ENCODE measurements at regions not wholly inside any gene's neighbourhood (a gene's known extent, or its start where the extent isn't known, plus 50 kb on each side); places are given as distances from the start of the nearest gene placed in this dataset.

GRCh38 chr20:22836877-22837276, 198.2 kb upstream of the SSTR4 start:
- H3K4me3 ChIP-seq (ENCODE audit: low read depth, low read length) = no peak overlapping the region

GRCh38 chr20:22838001-22838400, 197.1 kb upstream of the SSTR4 start:
- H3K4me3 ChIP-seq (ENCODE audit: low read depth, low read length) = no peak overlapping the region
- no peaks in the 10 kb centered on the region for H3K9me3 ChIP-seq (ENCODE audit: severe bottlenecking)
- peaks cover 70% of the 10 kb centered on the region for H3K27me3 ChIP-seq (ENCODE audit: insufficient read depth, low read depth, severe bottlenecking)
- no peak for TF ChIP-seq CTCF (IDR thresholded peaks at IDR 0.05; ENCODE audit: low read depth, low read length)
- no peaks in the 10 kb centered on the region for H3K36me3 ChIP-seq
- no peak for DNase-seq
- no peak overlapping the region for H3K27ac ChIP-seq

More at GRCh38 chr20:22836877-22837276, 198.2 kb upstream of the SSTR4 start:
- Histone ChIP-seq H3K36me3 (no peaks in the 10 kb centered on the region), H3K27me3 (ENCODE audit: insufficient read depth, low read depth, severe bottlenecking) (peaks cover 66% of the 10 kb centered on the region), H3K27ac (no peak overlapping the region), H3K9me3 (ENCODE audit: severe bottlenecking) (no peaks in the 10 kb centered on the region)
- no peak for DNase-seq
- TF ChIP-seq CTCF (IDR thresholded peaks at IDR 0.05; ENCODE audit: low read depth, low read length) = no peak

GRCh38 chr20:22841846-22842245, 193.3 kb upstream of the SSTR4 start:
- Histone ChIP-seq H3K27ac (no peak overlapping the region), H3K27me3 (ENCODE audit: insufficient read depth, low read depth, severe bottlenecking) (peaks cover 62% of the 10 kb centered on the region), H3K36me3 (no peaks in the 10 kb centered on the region), H3K9me3 (ENCODE audit: severe bottlenecking) (no peaks in the 10 kb centered on the region), H3K4me3 (ENCODE audit: low read depth, low read length) (no peak overlapping the region)
- no peak for DNase-seq
- no peak for TF ChIP-seq CTCF (IDR thresholded peaks at IDR 0.05; ENCODE audit: low read depth, low read length)

- TF ChIP-seq CTCF (IDR thresholded peaks at IDR 0.05; ENCODE audit: low read depth, low read length) = no peak
- Histone ChIP-seq H3K27me3 (ENCODE audit: insufficient read depth, low read depth, severe bottlenecking) (peaks cover 55% of the 10 kb centered on the region), H3K9me3 (ENCODE audit: severe bottlenecking) (no peaks in the 10 kb centered on the region), H3K36me3 (no peaks in the 10 kb centered on the region), H3K27ac (no peak overlapping the region), H3K4me3 (ENCODE audit: low read depth, low read length) (no peak overlapping the region)
- no peak for DNase-seq
These were observed 192.3 kb upstream of the SSTR4 start for GRCh38 chr20:22842793-22843192.

- H3K27me3 ChIP-seq (ENCODE audit: insufficient read depth, low read depth, severe bottlenecking) = peaks cover 37% of the 10 kb centered on the region
- H3K4me3 ChIP-seq (ENCODE audit: low read depth, low read length) = no peak overlapping the region
- TF ChIP-seq CTCF (IDR thresholded peaks at IDR 0.05; ENCODE audit: low read depth, low read length) = no peak
- DNase-seq = no peak
- no peaks in the 10 kb centered on the region for H3K36me3 ChIP-seq
- no peaks in the 10 kb centered on the region for H3K9me3 ChIP-seq (ENCODE audit: severe bottlenecking)
- no peak overlapping the region for H3K27ac ChIP-seq
These were observed 190.2 kb upstream of the SSTR4 start for GRCh38 chr20:22844959-22845358.

GRCh38 chr20:22846863-22847262, 188.2 kb upstream of the SSTR4 start:
- TF ChIP-seq CTCF (IDR thresholded peaks at IDR 0.05; ENCODE audit: low read depth, low read length) = no peak
- DNase-seq = no peak
- Histone ChIP-seq H3K9me3 (ENCODE audit: severe bottlenecking) (no peaks in the 10 kb centered on the region), H3K27ac (no peak overlapping the region), H3K27me3 (ENCODE audit: insufficient read depth, low read depth, severe bottlenecking) (peaks cover 32% of the 10 kb centered on the region), H3K36me3 (no peaks in the 10 kb centered on the region), H3K4me3 (ENCODE audit: low read depth, low read length) (no peak overlapping the region)

Measured in WERI-Rb-1 (cell line).